ENCODE measurements at regions not wholly inside any gene's neighbourhood (a gene's known extent, or its start where the extent isn't known, plus 50 kb on each side); places are given as distances from the start of the nearest gene placed in this dataset.
A peak's percentile ranks its signal among the peaks of the same experiment; 100 is the strongest.
"Not testable (repeated sequence)": the region's sequence is repeated elsewhere in the genome, so short reads cannot be mapped to it uniquely, and the experiment has no call there.

- not testable (repeated sequence) for DNase-seq
Observed at GRCh38 chr11:4315292-4315691, 52.9 kb downstream of the OR52B4 start.

DNA sequence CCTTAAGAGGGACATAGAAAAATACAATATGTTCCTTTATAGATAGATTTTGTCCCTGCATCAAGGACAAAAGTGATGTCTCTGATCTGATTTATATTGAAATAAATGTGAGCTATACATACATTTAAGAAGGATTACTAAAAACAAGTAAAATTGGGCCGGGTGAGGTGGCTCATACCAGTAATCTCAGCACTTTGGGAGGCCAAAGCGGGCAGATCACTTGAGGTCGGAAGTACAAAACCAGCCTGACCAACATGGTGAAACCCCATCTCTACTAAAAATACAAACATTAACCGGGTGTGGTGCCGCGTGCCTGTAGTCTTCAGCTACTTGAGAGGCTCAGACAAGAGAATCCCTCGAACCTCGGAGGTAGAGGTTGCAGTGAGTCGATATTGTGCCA is 91.0 kb downstream of the OR52B4 start:
- not testable (repeated sequence) for DNase-seq

- DNase-seq: not testable (repeated sequence)
Observed at GRCh38 chr11:4251085-4251484, 117.1 kb downstream of the OR52B4 start.

DNA sequence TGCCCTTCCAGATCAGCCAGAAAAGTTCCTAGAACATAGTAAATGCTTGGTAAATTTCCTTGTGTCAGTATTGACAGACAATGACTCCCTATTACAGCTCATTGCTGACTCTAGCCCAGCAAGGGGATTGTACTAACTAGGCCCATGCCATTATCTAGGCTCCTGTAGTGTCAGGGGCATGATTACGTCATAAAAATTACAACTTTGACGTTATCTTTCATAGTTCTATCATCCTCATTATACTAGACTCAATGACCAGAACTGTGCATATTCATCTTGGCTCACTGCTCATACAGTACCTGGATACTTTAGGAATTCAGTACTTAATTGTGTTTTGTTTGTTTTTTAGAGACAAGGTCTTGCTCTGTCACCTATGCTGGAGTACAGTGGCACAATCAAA is 118.7 kb downstream of the OR52B4 start:
- not testable (repeated sequence) for DNase-seq

GRCh38 chr11:4237771-4238170 is 130.4 kb downstream of the OR52B4 start:
- not testable (repeated sequence) for DNase-seq

GRCh38 chr11:4218857-4219256 is 124.3 kb downstream of the RRM1 start:
- not testable (repeated sequence) for DNase-seq

GRCh38 chr11:4213746-4214145 is 119.1 kb downstream of the RRM1 start:
- no peak for DNase-seq

DNA sequence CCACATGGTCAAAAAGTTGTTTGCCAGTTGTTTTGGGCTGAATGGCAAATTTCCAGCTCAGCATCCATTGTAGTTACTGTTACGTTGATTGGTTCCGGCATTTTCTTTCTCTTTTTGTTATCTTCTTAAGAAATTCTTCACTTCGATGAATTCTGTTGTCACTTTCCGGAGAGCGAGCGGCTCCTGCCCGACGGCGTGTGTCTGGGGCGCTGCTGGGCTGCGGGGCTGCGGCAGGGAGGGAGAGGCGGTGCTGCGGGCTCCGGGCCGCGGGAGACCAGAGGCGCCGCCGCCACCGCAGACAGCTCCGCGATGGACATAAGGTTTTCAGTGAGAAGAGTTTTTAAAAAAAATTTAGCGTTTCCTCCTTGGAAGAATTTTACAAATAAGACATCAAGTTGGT is 117.4 kb downstream of the RRM1 start:
- no peak for DNase-seq

- no peak for DNase-seq
Observed at GRCh38 chr11:4203603-4204360, 109.2 kb downstream of the RRM1 start.

DNA sequence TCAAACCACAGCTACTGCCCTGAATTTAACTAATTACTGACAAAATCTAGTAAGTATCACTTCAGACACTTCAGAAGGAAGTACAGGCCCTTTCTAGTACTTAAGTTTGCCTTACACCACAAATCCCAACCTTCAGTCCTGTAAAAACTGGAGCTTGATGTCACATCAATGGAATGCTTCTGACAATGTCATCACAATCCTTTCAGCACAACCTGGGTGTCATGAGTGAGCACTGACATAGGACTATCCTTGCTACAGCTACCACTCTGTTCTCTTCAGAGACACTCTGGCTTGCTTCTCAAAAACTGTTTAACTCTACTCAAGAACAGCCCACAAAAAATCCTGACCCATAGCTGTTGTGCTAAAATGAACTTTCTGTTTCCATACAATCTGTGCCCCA is 108.2 kb downstream of the RRM1 start:
- no peak for DNase-seq

GRCh38 chr11:4197112-4197511 is 102.5 kb downstream of the RRM1 start:
- DNase-seq: no peak

GRCh38 chr11:4195909-4196308 is 101.3 kb downstream of the RRM1 start:
- DNase-seq: no peak

DNA sequence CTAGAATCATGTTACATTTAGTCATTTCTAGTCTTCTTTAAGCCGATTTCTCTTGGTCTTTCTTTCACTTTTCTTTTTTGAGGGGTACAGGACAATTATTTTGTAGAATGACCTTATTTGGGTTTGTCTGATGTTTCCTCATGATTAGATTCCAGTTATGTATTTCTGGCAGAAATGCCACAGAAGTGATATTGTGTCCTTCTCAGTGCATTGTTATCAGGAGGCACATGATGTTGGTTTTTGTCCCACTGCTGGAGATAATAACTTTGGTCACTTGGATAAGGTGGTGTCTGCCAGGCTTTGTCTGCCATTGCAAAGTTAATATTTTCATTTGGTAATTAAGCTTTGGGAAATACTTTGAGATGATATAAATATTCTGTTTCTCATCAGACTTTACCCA is 100.3 kb downstream of the RRM1 start:
- DNase-seq: no peak

- no peak for DNase-seq
Observed at GRCh38 chr11:4191031-4191571, 96.5 kb downstream of the RRM1 start.

DNA sequence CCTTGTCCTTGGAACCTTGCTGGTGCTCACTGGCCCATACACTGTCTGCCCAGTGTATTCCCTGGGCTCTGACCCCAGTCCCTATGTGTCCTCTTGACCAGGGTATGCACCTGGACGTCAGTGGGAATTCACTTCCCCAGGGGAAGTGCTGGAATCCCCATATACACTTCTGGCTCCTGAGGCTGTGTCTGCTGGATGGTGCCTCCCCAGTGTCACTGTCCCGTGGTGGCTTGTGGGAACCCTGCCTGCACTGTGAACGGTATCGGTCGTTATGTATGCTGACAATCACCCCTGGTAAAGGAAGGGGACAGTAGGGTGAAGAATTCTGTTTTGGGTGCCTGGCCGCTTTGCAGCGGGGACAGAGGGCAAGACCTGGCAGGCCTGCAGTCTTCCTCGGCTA is 95.9 kb downstream of the RRM1 start:
- DNase-seq: no peak

DNA sequence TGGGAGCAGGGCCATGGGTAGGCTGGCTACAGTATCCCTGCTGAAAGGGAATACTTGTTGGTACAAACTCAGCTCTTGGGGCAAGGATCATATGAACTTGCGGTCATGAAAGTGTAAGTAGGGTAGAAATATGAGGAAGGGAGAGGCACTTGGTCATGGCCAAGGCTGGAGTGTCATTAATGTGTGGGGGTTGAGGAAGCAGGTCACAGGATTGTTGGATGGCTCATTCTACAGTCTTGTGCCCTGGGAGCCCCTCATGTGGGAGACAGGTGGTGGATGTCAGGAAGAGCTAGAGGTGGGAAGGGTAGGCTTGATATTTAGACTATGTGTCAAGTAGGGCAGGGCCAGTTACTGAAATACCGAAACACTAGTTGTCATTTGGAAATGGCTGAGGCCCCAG is 95.5 kb downstream of the RRM1 start:
- DNase-seq: peak; percentile 38 to 47 (median 43)
